Activated naive CD4-positive, alpha-beta T cell treated with anti-CD3 and anti-CD28 coated beads, Interleukin-2, amount 50 U/mL, for 24 hours (primary cell): ENCODE measurements at regions not wholly inside any gene's neighbourhood (a gene's known extent, or its start where the extent isn't known, plus 50 kb on each side); places are given as distances from the start of the nearest gene placed in this dataset.

Experiments used
- H3K27ac Mint-ChIP-seq: one replicate; pipeline ENCODE4 v1.8.0; 2021; ENCODE audit warnings: mild to moderate bottlenecking, mixed read lengths
- H3K27me3 Mint-ChIP-seq: one replicate; pipeline ENCODE4 v1.8.0; 2021; ENCODE audit warnings: mixed read lengths
- H3K36me3 Mint-ChIP-seq: one replicate; pipeline ENCODE4 v1.8.0; 2021; ENCODE audit warnings: mixed read lengths
- H3K4me1 Mint-ChIP-seq: one replicate; pipeline ENCODE4 v1.8.0; 2021; ENCODE audit warnings: mixed read lengths
- H3K4me3 Mint-ChIP-seq: one replicate; pipeline ENCODE4 v1.8.0; 2021; ENCODE audit warnings: mild to moderate bottlenecking, mixed read lengths
- H3K9me3 Mint-ChIP-seq: one replicate; pipeline ENCODE4 v1.8.0; 2021; ENCODE audit warnings: mixed read lengths

DNA sequence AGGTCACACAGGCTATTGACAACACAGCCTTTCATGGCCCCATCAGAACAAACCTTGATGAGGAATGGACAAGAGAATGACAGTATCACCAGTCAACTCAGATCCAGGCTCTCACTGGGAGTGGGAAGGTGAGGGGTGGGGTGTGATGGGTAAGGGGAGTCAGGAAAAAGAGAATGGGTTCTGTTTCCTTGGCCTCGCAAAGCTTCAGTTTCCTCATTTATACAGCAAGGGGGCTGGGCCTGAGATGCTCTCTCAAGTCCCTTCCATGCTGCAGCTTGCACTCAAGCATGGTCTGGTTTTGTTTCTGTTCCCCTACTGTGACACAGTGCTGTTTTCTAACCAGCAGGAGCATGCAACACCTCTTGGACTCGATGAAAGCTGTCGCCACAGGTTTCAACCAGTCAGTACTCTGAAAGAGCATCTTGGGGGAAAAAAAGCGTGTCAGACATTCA is 65.7 kb upstream of the IL12A start:
- H3K4me1 Mint-ChIP-seq = no peaks in the 10 kb centered on the region
- H3K27ac Mint-ChIP-seq = no peak overlapping the region
- H3K36me3 Mint-ChIP-seq = no peaks in the 10 kb centered on the region
- no peaks in the 10 kb centered on the region for H3K9me3 Mint-ChIP-seq
- H3K4me3 Mint-ChIP-seq = no peak overlapping the region
- H3K27me3 Mint-ChIP-seq = peaks cover 2% of the 10 kb centered on the region

DNA sequence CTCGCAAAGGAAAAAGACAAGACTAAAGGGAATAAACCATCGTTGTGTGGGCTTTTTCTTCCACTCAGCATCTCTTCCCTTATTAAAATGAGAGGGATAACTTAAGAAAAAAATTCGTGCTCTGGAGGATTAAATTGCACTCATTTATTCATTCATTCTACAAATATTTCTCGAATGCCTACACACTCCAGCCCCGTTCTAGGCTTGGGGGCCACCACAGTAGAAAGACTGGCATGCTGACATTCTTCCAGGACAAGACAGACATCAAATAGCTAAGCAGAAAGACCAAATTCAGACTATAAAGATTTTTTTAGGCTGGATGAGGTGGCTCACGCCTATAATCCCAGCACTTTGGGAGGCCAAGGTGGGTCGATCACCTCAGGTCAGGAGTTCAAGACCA is 65.3 kb upstream of the IL12A start:
- Mint-ChIP-seq H3K4me1 (no peaks in the 10 kb centered on the region), H3K4me3 (no peak overlapping the region), H3K36me3 (no peaks in the 10 kb centered on the region), H3K27me3 (peaks cover 2% of the 10 kb centered on the region), H3K9me3 (no peaks in the 10 kb centered on the region), H3K27ac (no peak overlapping the region)

DNA sequence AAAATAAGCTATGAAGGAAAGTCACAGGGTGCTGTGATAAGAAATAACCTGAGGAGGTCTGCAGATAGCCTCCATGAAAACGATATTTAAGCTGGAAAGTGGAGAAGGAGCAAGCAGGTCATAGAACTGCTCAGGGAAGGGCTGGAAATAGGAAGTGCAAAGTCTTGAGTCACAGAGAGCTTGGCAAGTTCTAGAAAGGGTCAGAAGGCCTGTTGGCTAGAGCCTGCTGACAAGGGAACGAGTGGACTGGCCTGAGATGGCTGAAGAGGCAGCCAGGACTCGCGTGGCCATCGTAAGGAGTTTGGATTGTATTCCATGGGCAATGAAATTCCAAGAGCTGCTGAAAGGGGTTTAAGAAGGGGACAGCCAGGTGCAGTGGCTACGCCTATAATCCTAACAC is 64.7 kb upstream of the IL12A start:
- no peak overlapping the region for H3K27ac Mint-ChIP-seq
- no peaks in the 10 kb centered on the region for H3K36me3 Mint-ChIP-seq
- no peaks in the 10 kb centered on the region for H3K9me3 Mint-ChIP-seq
- no peak overlapping the region for H3K4me3 Mint-ChIP-seq
- peaks cover 2% of the 10 kb centered on the region for H3K27me3 Mint-ChIP-seq
- H3K4me1 Mint-ChIP-seq = no peaks in the 10 kb centered on the region

DNA sequence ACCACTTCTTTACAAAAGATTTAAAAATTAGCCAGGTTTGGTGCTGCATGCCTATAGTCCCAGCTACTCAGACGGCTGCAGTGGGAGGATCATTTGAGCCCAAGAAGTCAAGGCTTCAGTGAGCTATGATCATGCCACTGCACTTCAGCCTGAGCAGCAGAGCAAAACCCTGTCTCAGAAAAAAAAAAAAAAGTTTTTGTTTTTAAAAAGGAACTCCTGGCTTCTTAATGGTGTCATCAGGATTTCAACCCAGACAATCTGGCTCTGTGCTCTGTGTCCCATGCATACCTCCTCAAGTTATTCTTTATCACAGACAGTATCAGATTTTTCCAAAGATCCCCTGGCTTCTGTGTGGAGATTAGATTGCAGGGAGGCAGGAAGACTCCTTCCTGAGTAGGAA is 64.2 kb upstream of the IL12A start:
- Mint-ChIP-seq H3K9me3 (no peaks in the 10 kb centered on the region), H3K4me3 (no peak overlapping the region), H3K36me3 (no peaks in the 10 kb centered on the region), H3K27ac (no peak overlapping the region), H3K4me1 (no peaks in the 10 kb centered on the region), H3K27me3 (peaks cover 2% of the 10 kb centered on the region)

DNA sequence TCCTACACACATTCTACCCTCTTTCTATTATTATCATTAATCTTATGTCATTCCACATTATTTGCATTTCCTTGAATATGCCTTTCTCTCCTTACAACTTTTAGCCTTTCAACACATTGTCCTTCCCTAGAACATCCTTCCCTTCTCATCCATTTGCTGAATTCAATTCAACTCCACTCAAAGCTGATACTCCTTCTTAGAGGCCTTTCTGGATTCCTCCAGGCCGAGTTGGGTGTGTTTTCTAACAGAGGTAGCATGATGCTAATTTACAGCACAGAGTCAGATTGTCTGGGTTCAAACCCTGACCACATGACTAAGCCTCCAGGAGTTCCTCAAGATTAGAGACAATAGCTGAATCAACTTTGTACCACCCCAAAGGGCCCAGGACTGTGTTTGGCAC is 63.4 kb upstream of the IL12A start:
- Mint-ChIP-seq H3K9me3 (no peaks in the 10 kb centered on the region), H3K27me3 (peaks cover 2% of the 10 kb centered on the region), H3K36me3 (no peaks in the 10 kb centered on the region), H3K4me3 (no peak overlapping the region), H3K27ac (no peak overlapping the region), H3K4me1 (no peaks in the 10 kb centered on the region)

DNA sequence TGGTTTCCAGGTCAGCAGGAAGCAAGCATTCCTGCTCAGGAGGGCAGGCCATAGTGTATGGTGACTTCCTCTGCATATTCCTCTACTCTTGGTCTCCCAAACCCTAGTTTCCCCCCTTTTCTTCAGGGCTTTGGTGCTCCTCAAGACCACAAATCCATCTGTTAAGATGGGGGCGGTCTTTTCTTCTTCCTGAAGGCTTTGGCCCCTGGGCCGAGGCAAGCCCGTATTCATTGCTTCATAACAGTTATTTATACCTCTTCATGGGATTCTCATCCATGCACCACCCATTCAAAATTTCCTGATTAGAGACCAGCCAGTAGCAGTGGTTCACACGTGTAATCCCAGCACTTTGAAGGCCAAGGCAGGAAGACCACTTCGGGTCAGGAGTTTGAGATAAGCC is 62.1 kb upstream of the IL12A start:
- Mint-ChIP-seq H3K4me3 (no peak overlapping the region), H3K9me3 (no peaks in the 10 kb centered on the region), H3K27ac (no peak overlapping the region), H3K4me1 (no peaks in the 10 kb centered on the region), H3K36me3 (no peaks in the 10 kb centered on the region), H3K27me3 (no peaks in the 10 kb centered on the region)

DNA sequence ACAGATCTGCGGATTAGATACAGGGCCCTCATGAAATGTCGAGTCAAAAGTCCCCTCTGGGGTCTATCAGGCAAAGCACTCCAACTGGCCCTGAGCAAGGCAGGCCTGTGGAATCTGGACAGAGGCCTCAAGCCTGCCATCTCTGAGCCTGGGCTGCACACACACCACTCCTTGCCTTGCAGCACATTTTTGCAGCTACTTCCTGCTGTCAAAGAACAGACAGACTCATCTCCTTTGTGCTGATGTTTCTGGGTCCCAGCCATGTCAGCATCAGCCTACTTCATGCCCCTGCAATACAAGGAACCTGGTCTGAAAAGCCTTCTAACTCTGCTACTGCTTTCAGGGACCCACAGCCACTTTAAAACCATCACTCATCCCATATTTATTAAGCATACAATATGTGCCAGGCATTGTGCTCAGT is 60.6 kb upstream of the IL12A start:
- Mint-ChIP-seq H3K9me3 (peaks cover 2% of the 10 kb centered on the region), H3K27ac (no peak overlapping the region), H3K36me3 (no peaks in the 10 kb centered on the region), H3K4me3 (no peak overlapping the region), H3K27me3 (no peaks in the 10 kb centered on the region), H3K4me1 (no peaks in the 10 kb centered on the region)

DNA sequence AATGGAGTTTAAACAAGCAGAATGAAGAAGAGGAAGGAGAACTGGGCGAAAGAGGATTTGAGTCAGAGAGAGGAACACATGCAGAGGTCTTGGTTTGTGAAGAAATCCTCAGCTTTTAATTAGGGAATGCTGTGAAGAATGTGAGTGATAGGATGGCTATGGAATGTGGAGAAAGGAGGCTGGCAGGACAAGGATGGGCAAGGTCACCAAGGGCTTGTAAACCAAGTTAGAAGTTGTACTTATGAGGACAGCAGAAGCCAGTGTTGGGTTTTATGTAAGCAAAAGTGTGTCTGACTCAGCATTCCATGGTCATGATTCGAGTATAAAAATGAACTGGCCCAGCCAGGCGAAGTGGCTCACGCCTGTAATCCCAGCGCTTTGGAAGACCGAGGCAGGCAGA is 60.0 kb upstream of the IL12A start:
- no peaks in the 10 kb centered on the region for H3K27me3 Mint-ChIP-seq
- H3K27ac Mint-ChIP-seq = no peak overlapping the region
- H3K9me3 Mint-ChIP-seq = peaks cover 7% of the 10 kb centered on the region
- no peaks in the 10 kb centered on the region for H3K36me3 Mint-ChIP-seq
- no peaks in the 10 kb centered on the region for H3K4me1 Mint-ChIP-seq
- H3K4me3 Mint-ChIP-seq = no peak overlapping the region

DNA sequence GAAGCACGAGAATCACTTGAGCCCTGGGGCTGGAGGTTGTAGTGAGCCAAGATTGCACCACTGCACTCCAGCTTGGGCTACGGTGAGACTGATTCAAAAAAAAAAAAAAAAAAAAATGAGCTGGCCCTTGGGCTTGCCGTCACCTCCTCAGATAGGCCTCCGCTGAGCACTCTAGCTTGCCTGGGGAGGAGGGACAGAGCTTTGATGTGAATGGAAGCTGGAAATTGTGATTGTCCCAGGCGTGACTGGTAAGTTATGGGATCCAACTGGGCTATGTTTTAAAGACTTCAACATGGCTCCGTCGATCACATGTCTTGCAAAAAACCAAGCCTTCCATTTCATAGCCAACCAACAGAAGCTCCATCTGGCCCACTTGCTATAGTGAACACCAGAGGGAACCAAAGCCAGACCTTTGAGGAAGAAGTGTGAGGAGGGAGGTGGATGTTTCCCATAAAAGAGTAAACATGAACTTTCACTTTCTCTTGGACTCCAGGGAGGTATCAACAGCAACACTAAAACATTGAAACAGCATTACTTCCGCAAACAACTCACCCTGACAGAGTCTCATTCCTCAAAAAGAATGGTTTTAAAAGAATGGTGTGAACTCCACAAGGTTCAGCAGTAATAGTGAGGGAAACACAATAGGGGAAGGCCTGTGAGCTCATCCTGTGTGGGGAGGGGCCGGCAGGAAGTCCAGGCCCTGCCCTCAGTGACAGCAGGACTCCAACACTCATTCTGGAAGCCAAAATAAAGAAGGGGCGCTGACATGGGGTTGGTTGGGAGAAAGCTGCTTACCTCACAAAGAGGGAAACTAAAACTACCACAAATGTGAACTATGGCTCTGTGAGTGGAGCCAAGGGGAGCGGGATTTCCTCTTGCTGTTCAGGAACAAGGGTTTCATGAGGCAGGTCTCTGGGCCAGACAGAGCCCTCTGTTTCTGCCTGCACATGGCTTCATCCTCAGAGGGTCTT is 59.2 kb upstream of the IL12A start:
- Mint-ChIP-seq H3K36me3 (peaks cover 2% of the 10 kb centered on the region), H3K27me3 (no peaks in the 10 kb centered on the region), H3K4me1 (no peaks in the 10 kb centered on the region), H3K27ac (no peak overlapping the region), H3K4me3 (no peak overlapping the region), H3K9me3 (peaks cover 9% of the 10 kb centered on the region)

DNA sequence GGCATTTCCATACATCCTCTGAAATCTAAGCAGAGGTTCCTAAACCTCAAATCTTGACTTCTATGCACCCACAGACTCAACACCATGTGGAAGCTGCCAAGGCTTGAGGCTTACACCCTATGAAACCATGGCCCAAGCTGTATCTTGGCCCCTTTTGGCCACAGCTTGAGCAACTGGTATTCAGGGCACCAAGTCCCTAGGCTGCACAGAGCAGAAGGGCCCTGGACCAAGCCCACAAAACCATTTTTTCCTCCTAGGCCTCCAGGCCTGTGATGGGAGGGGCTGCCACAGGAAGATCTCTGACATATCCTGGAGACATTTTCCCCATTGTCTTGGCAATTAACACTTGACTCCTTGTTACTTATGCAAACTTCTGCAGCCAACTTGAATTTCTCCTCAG is 54.4 kb upstream of the IL12A start:
- Mint-ChIP-seq H3K4me1 (no peaks in the 10 kb centered on the region), H3K4me3 (no peak overlapping the region), H3K27me3 (no peaks in the 10 kb centered on the region), H3K27ac (no peak overlapping the region), H3K36me3 (peaks cover 3% of the 10 kb centered on the region), H3K9me3 (peaks cover 17% of the 10 kb centered on the region)

DNA sequence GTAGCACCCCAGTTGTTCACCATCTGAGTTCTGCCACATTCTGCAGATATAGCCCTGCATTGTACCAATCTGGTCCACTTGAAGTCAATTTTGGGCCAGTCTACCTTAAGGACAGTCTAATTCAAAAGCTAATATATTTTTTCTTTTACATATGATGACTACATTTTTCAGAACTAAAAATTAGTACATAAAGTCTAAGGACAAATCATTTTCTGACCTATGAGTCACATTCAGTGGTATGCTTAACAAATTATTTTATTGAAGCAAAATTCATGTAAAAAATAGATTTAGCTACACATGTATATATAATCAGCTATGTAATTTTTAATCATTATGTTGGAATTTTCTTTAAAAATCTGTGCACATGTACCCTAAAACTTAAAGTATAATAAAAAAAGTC is 52.1 kb upstream of the IL12A start:
- Mint-ChIP-seq H3K36me3 (peaks cover 3% of the 10 kb centered on the region), H3K9me3 (peaks cover 17% of the 10 kb centered on the region), H3K27ac (no peak overlapping the region), H3K4me3 (no peak overlapping the region), H3K4me1 (no peaks in the 10 kb centered on the region), H3K27me3 (peaks cover 1% of the 10 kb centered on the region)

DNA sequence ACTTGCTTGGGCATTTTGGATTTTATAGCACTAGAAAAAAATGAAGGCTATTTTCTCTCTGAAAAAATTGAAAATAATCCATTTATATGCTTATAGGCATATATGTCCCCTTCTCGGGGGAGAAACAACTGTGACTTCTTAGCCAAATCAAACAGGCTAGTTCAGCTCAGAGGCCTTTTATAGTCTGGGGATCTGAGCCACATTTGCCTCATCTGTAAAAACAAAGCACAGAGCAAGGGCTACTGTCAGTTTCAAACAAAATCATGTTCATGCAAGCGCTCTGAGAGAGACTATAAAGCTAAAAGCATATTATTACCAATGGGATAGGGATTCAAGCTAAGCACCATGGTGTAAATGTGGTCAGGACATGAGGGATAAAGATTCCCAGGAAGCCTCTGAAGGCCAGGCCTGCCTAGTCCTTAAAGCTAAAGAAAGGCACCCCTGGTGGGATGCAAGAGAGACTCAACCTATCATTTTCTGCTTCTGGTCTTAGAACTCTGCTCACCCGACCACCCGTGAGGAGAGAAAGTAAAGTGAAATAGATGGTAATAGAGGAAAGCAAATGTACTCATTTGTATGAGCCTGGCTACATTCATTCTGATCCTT is 51.0 kb upstream of the IL12A start:
- Mint-ChIP-seq H3K27ac (no peak overlapping the region), H3K27me3 (peaks cover 1% of the 10 kb centered on the region), H3K4me1 (no peaks in the 10 kb centered on the region), H3K36me3 (peaks cover 3% of the 10 kb centered on the region), H3K9me3 (peaks cover 17% of the 10 kb centered on the region), H3K4me3 (no peak overlapping the region)

DNA sequence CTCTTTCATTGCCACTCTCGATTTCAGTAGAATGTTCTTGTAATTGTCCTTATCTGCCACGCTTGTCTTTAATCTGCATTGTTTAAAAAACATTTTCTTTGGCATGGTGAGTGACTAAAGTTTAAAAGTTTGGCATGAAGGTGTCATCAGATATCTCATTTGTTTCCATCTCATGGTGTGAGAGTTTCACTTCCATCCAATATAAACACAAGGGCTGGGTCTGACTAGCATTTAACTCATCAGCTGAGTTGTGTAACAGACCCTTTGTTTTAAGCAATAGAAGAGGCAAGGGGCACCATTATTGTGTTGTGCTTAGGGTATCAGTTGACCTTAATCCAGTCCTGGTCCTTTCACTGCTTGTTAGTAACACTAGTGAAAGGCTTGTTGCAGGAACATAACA is 49.9 kb upstream of the IL12A start:
- no peaks in the 10 kb centered on the region for H3K4me1 Mint-ChIP-seq
- peaks cover 3% of the 10 kb centered on the region for H3K27me3 Mint-ChIP-seq
- H3K27ac Mint-ChIP-seq = no peak overlapping the region
- no peak overlapping the region for H3K4me3 Mint-ChIP-seq
- H3K36me3 Mint-ChIP-seq = peaks cover 3% of the 10 kb centered on the region
- H3K9me3 Mint-ChIP-seq = peaks cover 10% of the 10 kb centered on the region
